Esophagus (tissue), 2 donors: ENCODE measurements at regions not wholly inside any gene's neighbourhood (a gene's known extent, or its start where the extent isn't known, plus 50 kb on each side); places are given as distances from the start of the nearest gene placed in this dataset.
"Not testable (repeated sequence)": the region's sequence is repeated elsewhere in the genome, so short reads cannot be mapped to it uniquely, and the experiment has no call there.

Source experiments
- H3K27ac ChIP-seq, 2 donors: one replicate each; pipeline ENCODE4 v1.5.1; 2013; ENCODE audit warnings: low read depth in 2 of 2, mild to moderate bottlenecking in 2 of 2, inconsistent platforms in 1 of 2, low read length in 1 of 2, moderate library complexity in 1 of 2
- H3K27me3 ChIP-seq, 2 donors: one replicate each; pipeline ENCODE4 v1.6.1; 2013; ENCODE audit warnings: low read length in 2 of 2, control low read depth in 1 of 2, mild to moderate bottlenecking in 1 of 2; ENCODE audit not compliant: insufficient read depth in 2 of 2, control insufficient read depth in 1 of 2
- H3K36me3 ChIP-seq, 2 donors: one replicate each; pipeline ENCODE4 v1.6.1; 2013; ENCODE audit warnings: low read length in 1 of 2; ENCODE audit not compliant: control insufficient read depth in 2 of 2, insufficient read depth in 2 of 2
- H3K4me1 ChIP-seq, 2 donors: one replicate each; pipeline ENCODE4 v1.6.1; 2013; ENCODE audit warnings: low read length in 1 of 2; ENCODE audit not compliant: control insufficient read depth in 2 of 2, insufficient read depth in 2 of 2
- H3K4me3 ChIP-seq, 2 donors: one replicate each; pipeline ENCODE4 v1.5.1; 2013; ENCODE audit warnings: low read length in 2 of 2, mild to moderate bottlenecking in 2 of 2, low read depth in 1 of 2, moderate library complexity in 1 of 2
- H3K9me3 ChIP-seq, 2 donors: one replicate each; pipeline ENCODE4 v1.6.1; 2013; ENCODE audit warnings: mild to moderate bottlenecking in 2 of 2, low read depth in 1 of 2, low read length in 1 of 2, moderate library complexity in 1 of 2; ENCODE audit not compliant: control insufficient read depth in 2 of 2, insufficient read depth in 1 of 2
- WGBS, 2 donors: extraction: QIAGEN DNeasy Blood & Tissue Kit; methylation state at CpG; one replicate each; pipeline ENCODE4 v1.1.7; 2013; 5-methylcytosine and 5-hydroxymethylcytosine counted together
- donor health status: healthy with polysubstance abuse.
- donor health status: Bipolar disorder and iron deficiency.

DNA sequence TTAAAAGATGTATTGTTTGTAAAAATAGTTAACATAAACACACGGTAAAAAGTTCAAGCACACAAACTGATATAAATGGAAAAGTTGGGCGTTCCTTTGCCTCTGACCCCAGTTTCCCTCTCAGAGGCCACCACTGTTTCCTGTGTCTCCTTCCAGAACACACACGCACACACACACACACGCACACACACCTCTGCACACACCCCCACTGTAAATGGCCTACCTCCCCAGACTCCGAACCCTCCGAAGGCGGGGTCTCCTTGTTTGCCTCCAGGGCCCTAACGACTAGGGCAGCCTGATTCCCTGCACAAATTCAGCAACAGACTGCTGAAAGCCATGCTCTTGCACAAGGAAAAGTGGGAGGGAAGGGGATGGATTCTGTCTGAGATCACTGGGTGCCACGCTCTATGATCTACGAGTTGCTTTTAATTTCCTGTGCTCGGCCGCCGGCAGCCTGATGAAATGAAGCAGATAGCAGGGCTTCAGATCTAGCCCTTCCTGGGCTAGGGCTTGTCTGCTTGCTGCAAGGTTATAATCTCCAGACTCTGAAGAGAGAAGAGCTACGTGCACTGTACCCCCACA is 184.0 kb upstream of the IL12B start:
- no peaks in the 10 kb centered on the region for H3K36me3 ChIP-seq
- 77 to 81% methylated on average over 14 of the region's 14 CpGs for WGBS, 2 donors
- H3K27ac ChIP-seq, result no peak overlapping the region
- H3K4me3 ChIP-seq, result no peak overlapping the region
- peaks cover 0 to 2% of the 10 kb centered on the region in 2 donors for H3K4me1 ChIP-seq
- no peaks in the 10 kb centered on the region for H3K27me3 ChIP-seq
- no peaks in the 10 kb centered on the region for H3K9me3 ChIP-seq

DNA sequence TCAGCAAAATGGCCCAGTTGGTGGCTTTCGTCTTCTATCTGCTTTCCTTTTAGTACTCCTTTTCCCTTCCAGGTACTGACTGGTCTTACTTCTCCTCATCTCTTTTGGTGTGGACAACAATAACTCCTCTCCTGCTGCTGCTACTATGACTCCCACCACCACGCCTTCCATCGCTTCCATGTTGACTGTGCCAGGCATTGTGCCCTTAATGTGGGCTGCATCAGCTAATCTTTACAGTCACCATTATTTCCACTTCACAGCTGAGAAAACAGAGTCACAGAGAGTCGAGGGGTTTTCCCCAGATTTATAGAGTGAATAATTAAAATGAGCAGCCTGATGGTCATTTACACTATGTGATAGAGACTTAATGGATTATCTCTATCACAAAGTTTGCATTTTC is 184.9 kb upstream of the IL12B start:
- no peak overlapping the region for H3K27ac ChIP-seq
- H3K4me3 ChIP-seq, result no peak overlapping the region
- 71 to 83% methylated on average over 4 of the region's 4 CpGs for WGBS, 2 donors
- peaks cover 0 to 3% of the 10 kb centered on the region in 2 donors for H3K4me1 ChIP-seq
- no peaks in the 10 kb centered on the region for H3K27me3 ChIP-seq
- no peaks in the 10 kb centered on the region for H3K9me3 ChIP-seq
- H3K36me3 ChIP-seq, result no peaks in the 10 kb centered on the region

DNA sequence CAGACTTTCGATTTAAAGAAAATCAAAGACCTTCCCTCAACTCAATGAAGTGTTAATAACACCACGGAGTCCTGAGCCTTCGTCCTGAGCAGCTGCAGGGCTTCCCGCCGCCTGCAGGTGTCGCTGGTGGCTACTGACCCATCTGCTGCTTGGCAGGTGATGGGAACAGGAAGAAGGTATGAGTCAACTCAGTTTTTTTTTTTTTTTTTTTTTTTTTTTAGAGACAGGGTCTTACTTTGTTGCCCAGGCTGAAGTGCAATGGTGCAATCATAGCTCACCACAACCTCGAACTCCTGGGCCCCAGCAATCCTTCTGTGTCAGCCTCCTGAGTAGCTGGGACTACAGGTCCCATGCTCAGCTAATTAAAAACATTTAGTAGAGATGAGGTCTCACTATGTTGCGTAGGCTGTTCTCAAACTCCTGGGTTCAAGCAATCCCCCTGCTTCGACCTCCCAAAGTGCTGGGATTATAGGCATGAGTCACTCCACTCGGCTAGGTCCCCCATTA is 185.7 kb upstream of the IL12B start:
- WGBS, 2 donors, result 34 to 45% methylated on average over 10 of the region's 10 CpGs
- no peaks in the 10 kb centered on the region for H3K9me3 ChIP-seq

DNA sequence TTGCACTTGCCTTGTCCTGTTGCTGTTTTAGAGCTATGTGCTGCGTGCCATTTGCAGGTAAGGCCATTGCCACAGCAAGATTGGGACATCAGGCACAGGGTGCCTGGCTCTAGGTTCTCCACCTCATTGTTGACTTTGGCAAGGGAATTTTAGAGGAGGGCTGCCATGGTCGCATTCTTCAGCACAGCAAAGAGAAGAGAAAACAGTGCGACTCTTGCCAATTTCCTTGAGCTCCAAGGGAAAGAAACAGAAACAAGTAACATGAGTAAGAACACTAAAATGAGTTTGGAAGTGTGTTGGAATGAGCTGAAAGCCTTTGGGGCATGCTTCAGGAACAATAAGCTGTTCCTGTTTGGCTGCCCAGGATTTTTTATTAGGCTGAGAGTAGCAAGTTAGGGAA is 188.1 kb upstream of the IL12B start:
- H3K36me3 ChIP-seq, result no peaks in the 10 kb centered on the region
- no peak overlapping the region for H3K27ac ChIP-seq
- no peaks in the 10 kb centered on the region for H3K27me3 ChIP-seq
- H3K4me1 ChIP-seq, result peaks cover 0 to 3% of the 10 kb centered on the region in 2 donors
- no peak overlapping the region for H3K4me3 ChIP-seq
- WGBS, 2 donors, result 42 to 46% methylated on average over 3 of the region's 3 CpGs
- no peaks in the 10 kb centered on the region for H3K9me3 ChIP-seq

More for the DNA sequence above, 185.7 kb upstream of the IL12B start:
- no peaks in the 10 kb centered on the region for H3K27me3 ChIP-seq
- peaks cover 0 to 3% of the 10 kb centered on the region in 2 donors for H3K4me1 ChIP-seq
- H3K36me3 ChIP-seq, result no peaks in the 10 kb centered on the region
- H3K4me3 ChIP-seq, result no peak overlapping the region
- no peak overlapping the region for H3K27ac ChIP-seq

DNA sequence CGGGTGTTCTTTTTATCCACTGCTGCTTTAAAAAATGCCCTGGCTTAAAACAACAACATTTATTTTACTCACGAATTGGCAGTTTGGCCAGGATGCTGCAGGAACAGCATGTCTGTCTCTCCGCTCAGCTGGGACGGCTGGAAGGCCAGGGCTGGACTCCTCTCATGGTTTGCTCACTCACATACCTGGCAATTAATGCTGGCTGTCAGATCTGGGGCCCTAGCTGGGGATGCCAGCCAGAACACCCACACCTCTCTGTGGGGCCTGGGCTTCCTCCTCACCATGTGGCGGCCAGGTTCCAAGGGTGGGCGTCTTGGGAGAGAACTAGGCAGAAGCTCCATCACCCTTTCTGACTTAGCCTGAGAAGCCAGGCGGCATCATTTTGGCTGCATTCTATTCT is 189.1 kb upstream of the IL12B start:
- 54 to 58% methylated on average over 7 of the region's 7 CpGs for WGBS, 2 donors
- peaks cover 0 to 3% of the 10 kb centered on the region in 2 donors for H3K4me1 ChIP-seq
- H3K36me3 ChIP-seq, result no peaks in the 10 kb centered on the region
- no peaks in the 10 kb centered on the region for H3K9me3 ChIP-seq
- no peak overlapping the region for H3K4me3 ChIP-seq
- H3K27ac ChIP-seq, result no peak overlapping the region
- no peaks in the 10 kb centered on the region for H3K27me3 ChIP-seq

DNA sequence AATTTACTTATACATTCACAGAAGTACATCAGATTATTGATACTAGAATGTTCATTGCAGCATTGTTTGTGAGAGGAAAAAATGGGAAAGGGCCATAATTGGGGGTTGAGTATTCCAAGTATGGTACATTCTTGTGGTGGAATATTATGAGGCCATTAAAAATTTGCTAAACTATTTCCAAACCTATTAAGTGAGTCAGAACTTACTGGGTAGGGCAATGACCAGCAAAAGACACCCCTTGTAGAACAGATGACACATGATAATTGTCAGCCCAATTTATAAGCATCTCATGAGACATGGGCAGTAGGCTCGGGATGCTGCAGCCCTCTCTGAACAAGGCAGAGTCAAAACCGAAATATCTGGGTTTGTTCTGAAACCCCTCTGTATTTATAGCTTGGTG is 192.6 kb upstream of the IL12B start:
- Histone ChIP-seq H3K36me3 (no peaks in the 10 kb centered on the region), H3K9me3 (peaks cover 0 to 2% of the 10 kb centered on the region in 2 donors), H3K4me1 (peaks cover 0 to 3% of the 10 kb centered on the region in 2 donors), H3K27me3 (no peaks in the 10 kb centered on the region), H3K4me3 (no peak overlapping the region), H3K27ac (no peak overlapping the region)
- WGBS, 2 donors, result 84 to 92% methylated on average over 2 of the region's 2 CpGs

DNA sequence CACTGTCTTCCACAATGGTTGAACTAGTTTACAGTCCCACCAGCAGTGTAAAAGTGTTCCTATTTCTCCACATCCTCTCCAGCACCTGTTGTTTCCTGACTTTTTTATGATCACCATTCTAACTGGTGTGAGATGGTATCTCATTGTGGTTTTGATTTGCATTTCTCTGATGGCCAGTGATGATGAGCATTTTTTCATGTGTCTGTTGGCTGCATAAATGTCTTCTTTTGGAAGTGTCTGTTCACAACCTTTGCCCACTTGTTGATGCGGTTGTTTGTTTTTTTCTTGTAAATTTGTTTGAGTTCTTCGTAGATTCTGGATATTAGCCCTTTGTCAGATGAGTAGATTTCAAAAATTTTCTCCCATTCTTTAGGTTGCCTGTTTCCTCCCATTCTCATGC is 194.0 kb upstream of the IL12B start:
- 81 to 89% methylated on average over 2 of the region's 2 CpGs for WGBS, 2 donors
- not testable (repeated sequence) for H3K4me1 ChIP-seq, H3K27ac ChIP-seq

DNA sequence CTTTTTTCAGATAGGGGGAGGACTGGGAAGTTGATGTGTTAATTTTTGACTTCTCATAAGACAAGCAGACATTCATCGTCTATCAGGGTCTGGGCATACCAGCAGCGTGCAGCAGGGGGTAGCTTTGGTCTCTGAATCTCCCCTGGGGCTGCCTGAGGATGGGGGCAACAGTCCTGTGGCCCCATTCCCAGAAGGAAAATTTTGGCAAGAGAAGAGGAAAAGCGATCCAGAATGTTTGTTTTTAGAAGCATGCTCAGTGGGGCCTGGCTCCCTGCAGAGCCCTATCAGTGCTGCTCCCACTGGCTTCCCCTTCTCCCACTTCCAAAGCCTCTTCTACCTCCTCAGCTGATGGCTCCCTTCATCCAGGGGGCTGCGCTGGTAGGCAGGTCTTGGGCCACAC is 194.8 kb upstream of the IL12B start:
- H3K27ac ChIP-seq, result no peak overlapping the region
- no peak overlapping the region for H3K4me3 ChIP-seq
- peaks cover 0 to 2% of the 10 kb centered on the region in 2 donors for H3K9me3 ChIP-seq
- H3K36me3 ChIP-seq, result no peaks in the 10 kb centered on the region
- no peaks in the 10 kb centered on the region for H3K4me1 ChIP-seq
- H3K27me3 ChIP-seq, result no peaks in the 10 kb centered on the region
- WGBS, 2 donors, result 56 to 57% methylated on average over 4 of the region's 4 CpGs

More for the DNA sequence above, 194.0 kb upstream of the IL12B start:
- H3K27me3 ChIP-seq, H3K9me3 ChIP-seq, H3K4me3 ChIP-seq, H3K36me3 ChIP-seq: not testable (repeated sequence)

DNA sequence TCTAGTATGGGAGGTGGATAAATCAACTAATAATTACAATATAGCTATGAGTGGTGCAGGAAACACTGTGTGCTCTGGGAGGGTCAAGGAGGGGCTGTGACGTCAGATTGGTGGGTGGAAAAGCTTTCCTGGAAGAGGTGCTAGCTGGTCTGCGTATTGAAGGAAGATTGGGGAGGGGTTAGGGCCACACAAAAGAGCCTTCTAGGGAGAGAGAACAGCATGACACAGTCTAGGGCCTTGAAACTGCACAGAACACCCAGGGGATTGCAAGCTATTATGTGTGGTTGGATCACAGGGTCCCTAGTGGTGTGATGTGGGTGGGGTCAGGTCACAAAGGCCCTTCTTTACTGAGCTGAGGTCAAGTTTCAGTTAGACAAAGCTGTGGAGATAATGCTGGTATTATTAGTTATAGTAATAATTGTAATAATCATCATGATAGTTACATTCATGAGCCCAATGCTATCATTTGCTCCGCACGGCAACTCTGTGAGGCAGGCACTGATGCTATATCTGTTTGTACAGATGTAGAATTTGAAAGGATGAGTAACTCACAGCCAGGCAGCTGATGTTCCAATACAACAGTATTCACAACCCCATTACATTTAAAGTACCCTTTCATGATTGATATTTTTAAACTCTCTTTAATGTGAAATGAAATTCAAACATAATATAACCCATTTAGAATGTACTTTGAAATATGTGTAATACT is 197.4 kb upstream of the IL12B start:
- no peaks in the 10 kb centered on the region for H3K36me3 ChIP-seq
- no peaks in the 10 kb centered on the region for H3K27me3 ChIP-seq
- H3K27ac ChIP-seq, result no peak overlapping the region
- H3K9me3 ChIP-seq, result peaks cover 0 to 2% of the 10 kb centered on the region in 2 donors
- no peak overlapping the region for H3K4me3 ChIP-seq
- WGBS, 2 donors, result 79 to 86% methylated on average over 4 of the region's 4 CpGs
- H3K4me1 ChIP-seq, result no peaks in the 10 kb centered on the region
